H9 (cell line): ENCODE measurements at regions not wholly inside any gene's neighbourhood (a gene's known extent, or its start where the extent isn't known, plus 50 kb on each side); places are given as distances from the start of the nearest gene placed in this dataset.

Source experiments
- DNase-seq: peaks from one replicate; pipeline ENCODE4 v3.0.0-alpha.2; 2017
- H2AFZ ChIP-seq: one replicate; pipeline ENCODE4 v1.6.1; 2013; ENCODE audit warnings: mild to moderate bottlenecking, low read length, control low read depth, moderate library complexity
- H2AK5ac ChIP-seq: 2 replicates; pipeline ENCODE4 v1.6.1; 2013; ENCODE audit warnings: low read length, control low read depth, mixed read lengths; ENCODE audit not compliant: insufficient read length
- H2BK120ac ChIP-seq: one replicate; pipeline ENCODE4 v1.6.1; 2013; ENCODE audit warnings: low read depth, mild to moderate bottlenecking, low read length, control low read depth, inconsistent platforms; ENCODE audit not compliant: poor library complexity, severe bottlenecking
- H2BK12ac ChIP-seq: 2 replicates; pipeline ENCODE4 v1.6.1; 2013; ENCODE audit warnings: low read length, control low read depth, mixed read lengths, low read depth; ENCODE audit not compliant: insufficient read length
- H2BK15ac ChIP-seq: 2 replicates; pipeline ENCODE4 v1.6.1; 2013; ENCODE audit warnings: low read depth, low read length, control low read depth
- H2BK20ac ChIP-seq: one replicate; pipeline ENCODE4 v1.6.1; 2013; ENCODE audit warnings: low read depth, mild to moderate bottlenecking, low read length, control low read depth, inconsistent platforms; ENCODE audit not compliant: poor library complexity, severe bottlenecking
- H2BK5ac ChIP-seq: 2 replicates; pipeline ENCODE4 v1.6.1; 2013; ENCODE audit warnings: low read length, control low read depth, mixed read lengths; ENCODE audit not compliant: insufficient read length
- H3K14ac ChIP-seq: 2 replicates; pipeline ENCODE4 v1.6.1; 2013; ENCODE audit warnings: low read length, control low read depth; ENCODE audit not compliant: insufficient read depth
- H3K18ac ChIP-seq: 2 replicates; pipeline ENCODE4 v1.6.1; 2013; ENCODE audit warnings: low read depth, mild to moderate bottlenecking, mixed read lengths, low read length, control low read depth; ENCODE audit not compliant: insufficient read length
- H3K23ac ChIP-seq: 2 replicates; pipeline ENCODE4 v1.6.1; 2013; ENCODE audit warnings: low read length, control low read depth, mixed read lengths, low read depth; ENCODE audit not compliant: insufficient read length
- H3K23me2 ChIP-seq: 2 replicates; pipeline ENCODE4 v1.6.1; 2013; ENCODE audit warnings: low read depth, mild to moderate bottlenecking, mixed read lengths, low read length, control low read depth; ENCODE audit not compliant: insufficient read length, poor library complexity, severe bottlenecking
- H3K27ac ChIP-seq: 2 replicates; pipeline ENCODE4 v1.5.1; 2013; ENCODE audit warnings: low read length, control low read depth, mixed read lengths, low read depth; ENCODE audit not compliant: insufficient read length
- H3K27me3 ChIP-seq: 2 replicates; pipeline ENCODE4 v1.6.1; 2013; ENCODE audit warnings: low read length, control low read depth, inconsistent platforms; ENCODE audit not compliant: insufficient read depth
- H3K4ac ChIP-seq: 2 replicates; pipeline ENCODE4 v1.6.1; 2013; ENCODE audit warnings: low read depth, mild to moderate bottlenecking, control low read depth, inconsistent platforms, low read length, moderate library complexity
- H3K4me1 ChIP-seq: 2 replicates; pipeline ENCODE4 v1.6.1; 2013; ENCODE audit warnings: low read length, control low read depth, inconsistent platforms; ENCODE audit not compliant: insufficient read depth
- H3K4me2 ChIP-seq: 2 replicates; pipeline ENCODE4 v1.6.1; 2013; ENCODE audit warnings: low read length, control low read depth, mixed read lengths; ENCODE audit not compliant: insufficient read length, insufficient read depth
- H3K56ac ChIP-seq: 2 replicates; pipeline ENCODE4 v1.6.1; 2013; ENCODE audit warnings: low read depth, mild to moderate bottlenecking, mixed read lengths, low read length, control low read depth; ENCODE audit not compliant: insufficient read length
- H3K79me1 ChIP-seq: 2 replicates; pipeline ENCODE4 v1.6.1; 2013; ENCODE audit warnings: low read depth, mild to moderate bottlenecking, moderate library complexity, low read length, control low read depth, inconsistent platforms; ENCODE audit not compliant: insufficient read depth, poor library complexity, severe bottlenecking
- H3K79me2 ChIP-seq: 2 replicates; pipeline ENCODE4 v1.6.1; 2013; ENCODE audit warnings: low read length, control low read depth, inconsistent platforms; ENCODE audit not compliant: insufficient read depth
- H3K9ac ChIP-seq: 2 replicates; pipeline ENCODE4 v1.6.1; 2013; ENCODE audit warnings: low read length, control low read depth, mixed read lengths; ENCODE audit not compliant: insufficient read length; ENCODE audit errors: extremely low read depth
- H3K9me3 ChIP-seq: one replicate; pipeline ENCODE4 v1.6.1; 2013; ENCODE audit warnings: low read depth, low read length, inconsistent platforms; ENCODE audit not compliant: control insufficient read depth
- H3T11ph ChIP-seq: one replicate; pipeline ENCODE4 v1.6.1; 2013; ENCODE audit warnings: mild to moderate bottlenecking, low read length, control low read depth, inconsistent platforms
- H4K20me1 ChIP-seq: one replicate; pipeline ENCODE4 v1.6.1; 2013; ENCODE audit not compliant: control insufficient read depth, insufficient read length, insufficient read depth
- H4K5ac ChIP-seq: 2 replicates; pipeline ENCODE4 v1.6.1; 2013; ENCODE audit warnings: low read depth, mild to moderate bottlenecking, mixed read lengths, low read length, control low read depth; ENCODE audit not compliant: insufficient read length
- H4K8ac ChIP-seq: replicated peaks from 2 replicates; pipeline ENCODE4 v1.6.1; 2013; ENCODE audit warnings: low read length, control low read depth, mixed read lengths, low read depth; ENCODE audit not compliant: insufficient read length
- H4K91ac ChIP-seq: 2 replicates; pipeline ENCODE4 v1.6.1; 2013; ENCODE audit warnings: low read depth, mild to moderate bottlenecking, moderate library complexity, mixed read lengths, low read length, control low read depth; ENCODE audit not compliant: insufficient read length
- H3K27ac Mint-ChIP-seq, 3 experiments: 2 replicates in 2 of 3; 3 replicates in 1 of 3; pipeline ENCODE4 v1.8.0; 2020 to 2021; ENCODE audit warnings: mixed read lengths in 3 of 3, mild to moderate bottlenecking in 1 of 3, moderate library complexity in 1 of 3
- H3K27me3 Mint-ChIP-seq: 2 replicates; pipeline ENCODE4 v1.8.0; 2021; ENCODE audit warnings: low read depth, mild to moderate bottlenecking, moderate library complexity, mixed read lengths
- H3K36me3 Mint-ChIP-seq, 3 experiments: 2 replicates in 2 of 3; 3 replicates in 1 of 3; pipeline ENCODE4 v1.8.0; 2020 to 2021; ENCODE audit warnings: low read depth in 3 of 3, mixed read lengths in 3 of 3; ENCODE audit not compliant: insufficient read depth in 1 of 3
- H3K4me1 Mint-ChIP-seq, 2 experiments: 2 replicates each; pipeline ENCODE4 v1.8.0; 2020; ENCODE audit warnings: mixed read lengths in 2 of 2
- H3K4me3 Mint-ChIP-seq, 2 experiments: 2 replicates in 1 of 2; 3 replicates in 1 of 2; pipeline ENCODE4 v1.8.0; 2020 to 2021; ENCODE audit warnings: mild to moderate bottlenecking in 2 of 2, mixed read lengths in 2 of 2, moderate library complexity in 1 of 2
- H3K9me3 Mint-ChIP-seq, 2 experiments: 2 replicates in 1 of 2; 3 replicates in 1 of 2; pipeline ENCODE4 v1.8.0; 2020; ENCODE audit warnings: mild to moderate bottlenecking in 2 of 2, mixed read lengths in 2 of 2, moderate library complexity in 1 of 2
- CTCF ChIP-seq: fragments of 200-600 bp; sonication (generic); conservative IDR thresholded peaks from 3 replicates; pipeline ENCODE4 v1.8.0; 2021; ENCODE audit warnings: antibody characterized with exemption, mild to moderate bottlenecking

GRCh38 chr13:73966331-73966730 is 167.9 kb downstream of the KLF12 start:
- no peak overlapping the region for H2BK5ac ChIP-seq
- H3K4me2 ChIP-seq = no peak overlapping the region
- H3K27me3 ChIP-seq = no peaks in the 10 kb centered on the region
- H2BK12ac ChIP-seq = no peak overlapping the region
- no peak for DNase-seq
- no peaks in the 10 kb centered on the region for H3K79me2 ChIP-seq
- H2BK15ac ChIP-seq = no peak overlapping the region
- Mint-ChIP-seq H3K27me3 (no peaks in the 10 kb centered on the region), H3K9me3 (peaks cover 0 to 3% of the 10 kb centered on the region in 2 experiments; a peak in 1 of 5 replicates), H3K27ac (peak overlapping the region in 1 of 3 experiments; percentile 9; a peak in 1 of 7 replicates), H3K4me3 (no peak overlapping the region), H3K4me1 (peaks cover 7 to 10% of the 10 kb centered on the region in 2 experiments), H3K36me3 (peaks cover 0 to 11% (median 0%) of the 10 kb centered on the region in 3 experiments; a peak in 3 of 7 replicates)
- no peak overlapping the region for H4K5ac ChIP-seq
- H3K23ac ChIP-seq = no peak overlapping the region
- H3K56ac ChIP-seq = no peak overlapping the region
- no peaks in the 10 kb centered on the region for H3K23me2 ChIP-seq
- H3K9ac ChIP-seq = no peak overlapping the region
- no peak overlapping the region for H2BK120ac ChIP-seq
- no peak overlapping the region for H4K91ac ChIP-seq
- H3K79me1 ChIP-seq = no peaks in the 10 kb centered on the region
- H2BK20ac ChIP-seq = no peak overlapping the region
- H4K8ac ChIP-seq = no peak overlapping the region
- no peak overlapping the region for H3K18ac ChIP-seq
- no peaks in the 10 kb centered on the region for H3K9me3 ChIP-seq
- no peak overlapping the region for H3K4ac ChIP-seq
- no peaks in the 10 kb centered on the region for H4K20me1 ChIP-seq
- H3K14ac ChIP-seq = no peak overlapping the region
- no peak for TF ChIP-seq CTCF
- H2AFZ ChIP-seq = no peak overlapping the region
- H3T11ph ChIP-seq = no peak overlapping the region
- no peak overlapping the region for H3K27ac ChIP-seq
- H2AK5ac ChIP-seq = no peak overlapping the region
- no peaks in the 10 kb centered on the region; the same call in 1 of the 2 replicates for H3K4me1 ChIP-seq
